Chondrocyte (in vitro differentiated cells): ENCODE measurements at regions not wholly inside any gene's neighbourhood (a gene's known extent, or its start where the extent isn't known, plus 50 kb on each side); places are given as distances from the start of the nearest gene placed in this dataset.

Experiments used
- DNase-seq: peaks from one replicate; pipeline ENCODE4 v3.0.0; 2021; ENCODE audit warnings: mixed read lengths, low spot score
- H3K27ac Mint-ChIP-seq: one replicate; pipeline ENCODE4 v1.8.0; 2021; ENCODE audit warnings: mild to moderate bottlenecking, moderate library complexity, mixed read lengths; ENCODE audit not compliant: unreplicated experiment
- H3K27me3 Mint-ChIP-seq: 2 replicates; pipeline ENCODE4 v1.8.0; 2021; ENCODE audit warnings: low read depth, mixed read lengths
- H3K36me3 Mint-ChIP-seq: 2 replicates; pipeline ENCODE4 v1.8.0; 2021; ENCODE audit warnings: low read depth, mixed read lengths
- H3K4me1 Mint-ChIP-seq: 2 replicates; pipeline ENCODE4 v1.8.0; 2021; ENCODE audit warnings: low read depth, mild to moderate bottlenecking, mixed read lengths
- H3K4me3 Mint-ChIP-seq: one replicate; pipeline ENCODE4 v1.8.0; 2021; ENCODE audit warnings: mild to moderate bottlenecking, moderate library complexity, mixed read lengths; ENCODE audit not compliant: unreplicated experiment
- H3K9me3 Mint-ChIP-seq: 2 replicates; pipeline ENCODE4 v1.8.0; 2021; ENCODE audit warnings: low read depth, mixed read lengths
- CTCF ChIP-seq: fragments of 200-600 bp; sonication (generic); IDR thresholded peaks from 2 replicates; pipeline ENCODE4 v1.5.0; 2021; ENCODE audit warnings: antibody characterized with exemption, mild to moderate bottlenecking, moderate library complexity

- no peak for TF ChIP-seq CTCF
- H3K4me3 Mint-ChIP-seq, result no peak overlapping the region
- no peak for DNase-seq
- no peaks in the 10 kb centered on the region for H3K27me3 Mint-ChIP-seq
- no peaks in the 10 kb centered on the region for H3K36me3 Mint-ChIP-seq
- peaks cover 26% of the 10 kb centered on the region for H3K4me1 Mint-ChIP-seq
- peak overlapping the region; percentile 63 for H3K27ac Mint-ChIP-seq
- H3K9me3 Mint-ChIP-seq, result peaks cover 17% of the 10 kb centered on the region
Observed at GRCh38 chr6:141498977-141499376, 633.7 kb upstream of the GJE1 start.

- no peak for DNase-seq
- Mint-ChIP-seq H3K27ac (no peak overlapping the region), H3K9me3 (peaks cover 13% of the 10 kb centered on the region), H3K4me1 (peaks cover 15% of the 10 kb centered on the region), H3K27me3 (no peaks in the 10 kb centered on the region), H3K4me3 (no peak overlapping the region), H3K36me3 (no peaks in the 10 kb centered on the region)
- no peak for TF ChIP-seq CTCF
Observed at GRCh38 chr6:141492521-141493284, 640.0 kb upstream of the GJE1 start.

GRCh38 chr6:141491684-141492083 lies 641.0 kb upstream of the GJE1 start:
- no peak overlapping the region for H3K27ac Mint-ChIP-seq

GRCh38 chr6:141490982-141491381 lies 641.7 kb upstream of the GJE1 start:
- Mint-ChIP-seq H3K27ac (no peak overlapping the region), H3K9me3 (peaks cover 9% of the 10 kb centered on the region), H3K4me1 (peaks cover 12% of the 10 kb centered on the region)

More at GRCh38 chr6:141491684-141492083, 641.0 kb upstream of the GJE1 start:
- no peak for DNase-seq
- Mint-ChIP-seq H3K9me3 (peaks cover 12% of the 10 kb centered on the region), H3K36me3 (no peaks in the 10 kb centered on the region), H3K4me3 (no peak overlapping the region), H3K4me1 (peaks cover 15% of the 10 kb centered on the region), H3K27me3 (no peaks in the 10 kb centered on the region)
- no peak for TF ChIP-seq CTCF

GRCh38 chr6:141488488-141488887 lies 644.2 kb upstream of the GJE1 start:
- no peak for DNase-seq
- peaks cover 32% of the 10 kb centered on the region for H3K4me1 Mint-ChIP-seq
- peak overlapping the region; percentile 70 for H3K27ac Mint-ChIP-seq
- peaks cover 12% of the 10 kb centered on the region for H3K9me3 Mint-ChIP-seq
- no peaks in the 10 kb centered on the region for H3K27me3 Mint-ChIP-seq
- H3K36me3 Mint-ChIP-seq, result no peaks in the 10 kb centered on the region
- TF ChIP-seq CTCF, result no peak
- no peak overlapping the region for H3K4me3 Mint-ChIP-seq

More at GRCh38 chr6:141490982-141491381, 641.7 kb upstream of the GJE1 start:
- Mint-ChIP-seq H3K36me3 (no peaks in the 10 kb centered on the region), H3K27me3 (no peaks in the 10 kb centered on the region), H3K4me3 (no peak overlapping the region)
- no peak for DNase-seq
- no peak for TF ChIP-seq CTCF
